ENCODE measurements at regions not wholly inside any gene's neighbourhood (a gene's known extent, or its start where the extent isn't known, plus 50 kb on each side); places are given as distances from the start of the nearest gene placed in this dataset.

GRCh38 chr2:128498086-128498485 lies 179.4 kb upstream of the HS6ST1 start:
- Histone ChIP-seq H3K27me3 (ENCODE audit: control insufficient read depth in 4 of 4, insufficient read depth in 4 of 4, low read length in 3 of 4) (no peaks in the 10 kb centered on the region), H3K4me1 (ENCODE audit: control insufficient read depth in 4 of 4, insufficient read depth in 4 of 4, low read length in 3 of 4) (no peaks in the 10 kb centered on the region), H3K27ac (ENCODE audit: low read depth in 1 of 2, low read length in 2 of 2) (no peak overlapping the region), H3K4me3 (ENCODE audit: low read depth in 1 of 3, low read length in 3 of 3) (no peak overlapping the region), H3K36me3 (ENCODE audit: control insufficient read depth in 4 of 4, insufficient read depth in 3 of 4, low read depth in 1 of 4, low read length in 3 of 4) (no peaks in the 10 kb centered on the region), H3K9ac (ENCODE audit: low read depth in 1 of 2, low read length in 2 of 2) (no peak overlapping the region), H3K9me3 (ENCODE audit: control insufficient read depth in 4 of 4, low read length in 3 of 4) (peaks cover 0 to 4% (median 0%) of the 10 kb centered on the region in 4 donors)
- TF ChIP-seq ZBTB33 (IDR thresholded peaks at IDR 0.05): no peak
- no peak for TF ChIP-seq YY1 (IDR thresholded peaks at IDR 0.05)
- no peak for TF ChIP-seq SP1 (IDR thresholded peaks at IDR 0.05)
- TF ChIP-seq GABPA (IDR thresholded peaks at IDR 0.05 in 1 of 2, conservative IDR thresholded peaks at IDR 0.05 in 1 of 2): no peak
- no peak for TF ChIP-seq FOXA2 (IDR thresholded peaks at IDR 0.05)
- TF ChIP-seq REST (IDR thresholded peaks at IDR 0.05): no peak
- no peak for TF ChIP-seq HNF4G (IDR thresholded peaks at IDR 0.05)
- TF ChIP-seq FOXA1 (IDR thresholded peaks at IDR 0.05): no peak
- no peak for TF ChIP-seq NR2F2 (IDR thresholded peaks at IDR 0.05)
- no peak for TF ChIP-seq EGR1 (IDR thresholded peaks at IDR 0.05; ENCODE audit: low read depth in 2 of 2)
- TF ChIP-seq RAD21 (IDR thresholded peaks at IDR 0.05): no peak
- no peak for TF ChIP-seq TAF1 (conservative IDR thresholded peaks at IDR 0.05)
- TF ChIP-seq CTCF (IDR thresholded peaks at IDR 0.05; ENCODE audit: low read depth, low read length, missing input control): no peak
- 95% methylated on average over 8 of the region's 8 CpGs for WGBS
- no peak for DNase-seq (ENCODE audit: low spot score)

GRCh38 chr2:128498589-128498988 lies 179.9 kb upstream of the HS6ST1 start:
- no peaks in the 10 kb centered on the region for H3K4me1 ChIP-seq (ENCODE audit: control insufficient read depth in 4 of 4, insufficient read depth in 4 of 4, low read length in 3 of 4)
- H3K27me3 ChIP-seq (ENCODE audit: control insufficient read depth in 4 of 4, insufficient read depth in 4 of 4, low read length in 3 of 4): no peaks in the 10 kb centered on the region
- H3K36me3 ChIP-seq (ENCODE audit: control insufficient read depth in 4 of 4, insufficient read depth in 3 of 4, low read depth in 1 of 4, low read length in 3 of 4): no peaks in the 10 kb centered on the region
- no peak overlapping the region for H3K9ac ChIP-seq (ENCODE audit: low read depth in 1 of 2, low read length in 2 of 2)
- no peak overlapping the region for H3K27ac ChIP-seq (ENCODE audit: low read depth in 1 of 2, low read length in 2 of 2)
- TF ChIP-seq MAX (IDR thresholded peaks at IDR 0.05) (no peak), RAD21 (IDR thresholded peaks at IDR 0.05) (no peak), HNF4G (IDR thresholded peaks at IDR 0.05) (no peak), EGR1 (IDR thresholded peaks at IDR 0.05; ENCODE audit: low read depth in 2 of 2) (no peak), FOXA1 (IDR thresholded peaks at IDR 0.05) (no peak), ATF3 (IDR thresholded peaks at IDR 0.05) (no peak), ZBTB33 (IDR thresholded peaks at IDR 0.05) (no peak), JUND (IDR thresholded peaks at IDR 0.05) (no peak)
- WGBS: 86% methylated on average over 5 of the region's 5 CpGs
- H3K4me3 ChIP-seq (ENCODE audit: low read depth in 1 of 3, low read length in 3 of 3): no peak overlapping the region
- DNase-seq (ENCODE audit: low spot score): no peak
- no peaks in the 10 kb centered on the region for H3K9me3 ChIP-seq (ENCODE audit: control insufficient read depth in 4 of 4, low read length in 3 of 4)

All from liver (tissue), 8 donors.